ENCODE measurements at regions not wholly inside any gene's neighbourhood (a gene's known extent, or its start where the extent isn't known, plus 50 kb on each side); places are given as distances from the start of the nearest gene placed in this dataset.

DNA sequence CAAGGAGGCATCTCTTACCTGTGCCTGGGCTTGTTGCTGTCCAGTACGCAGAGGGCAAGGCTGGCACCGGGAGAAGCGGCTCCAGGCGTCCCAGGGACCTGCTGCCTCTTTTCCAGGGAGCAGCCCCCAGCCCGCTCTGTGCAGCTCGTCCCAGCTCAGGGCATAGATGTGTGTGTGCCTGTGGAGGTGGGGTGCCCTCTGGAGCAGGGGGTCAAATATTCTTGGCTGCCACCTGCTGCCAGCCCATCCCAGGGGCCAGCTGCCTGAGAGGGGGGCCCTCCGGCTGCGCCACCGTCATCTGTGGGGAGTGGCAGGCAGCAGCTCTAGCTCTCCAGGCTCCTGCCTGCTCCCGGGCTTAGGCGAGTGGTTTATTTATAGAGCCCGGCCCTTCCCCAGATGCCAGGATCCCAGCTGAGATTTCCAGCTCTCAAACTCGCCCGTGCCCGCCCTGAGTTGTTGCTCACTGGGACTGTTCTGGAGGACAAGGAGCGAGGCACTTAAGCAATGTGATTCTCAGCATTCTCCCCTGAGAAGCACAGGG lies 87.5 kb downstream of the RTL6 start:
- TF ChIP-seq POLR2A (IDR thresholded peaks at IDR 0.05) (no peak), CTCF (IDR thresholded peaks at IDR 0.05) (no peak), EP300 (IDR thresholded peaks at IDR 0.05) (no peak)
- Histone ChIP-seq H3K9me3 (no peaks in the 10 kb centered on the region), H3K27me3 (no peaks in the 10 kb centered on the region), H3K36me3 (no peaks in the 10 kb centered on the region), H3K4me3 (no peak overlapping the region), H3K27ac (no peak overlapping the region), H3K4me1 (no peaks in the 10 kb centered on the region)
- no peak for DNase-seq (ENCODE audit: low spot score in 2 of 2)
- WGBS, 2 donors: 72 to 90% methylated on average over 10 to 16 of the region's 16 CpGs

DNA sequence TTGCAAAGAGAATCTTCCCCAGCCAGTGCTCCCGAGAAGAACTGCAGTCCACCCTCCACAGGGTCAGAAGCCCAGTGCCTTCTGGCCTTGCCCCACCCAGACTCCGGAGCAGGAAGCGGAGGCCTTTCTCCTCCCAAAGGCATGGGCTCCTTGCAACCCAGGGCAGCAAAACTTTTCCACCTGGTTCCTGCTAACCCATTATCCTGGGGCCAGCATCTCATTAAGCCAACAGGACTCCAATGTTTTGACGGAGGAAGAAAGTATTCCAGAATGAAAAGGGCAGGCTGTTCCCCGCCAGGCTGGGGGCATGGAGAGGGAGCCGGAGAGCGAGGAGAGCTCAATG lies 88.1 kb downstream of the RTL6 start:
- 66 to 76% methylated on average over 7 of the region's 7 CpGs for WGBS, 2 donors
- Histone ChIP-seq H3K27ac (no peak overlapping the region), H3K4me1 (no peaks in the 10 kb centered on the region), H3K36me3 (no peaks in the 10 kb centered on the region), H3K9me3 (no peaks in the 10 kb centered on the region), H3K27me3 (no peaks in the 10 kb centered on the region), H3K4me3 (no peak overlapping the region)
- no peak for DNase-seq (ENCODE audit: low spot score in 2 of 2)
- TF ChIP-seq POLR2A (IDR thresholded peaks at IDR 0.05) (no peak), CTCF (IDR thresholded peaks at IDR 0.05) (no peak), EP300 (IDR thresholded peaks at IDR 0.05) (no peak)

DNA sequence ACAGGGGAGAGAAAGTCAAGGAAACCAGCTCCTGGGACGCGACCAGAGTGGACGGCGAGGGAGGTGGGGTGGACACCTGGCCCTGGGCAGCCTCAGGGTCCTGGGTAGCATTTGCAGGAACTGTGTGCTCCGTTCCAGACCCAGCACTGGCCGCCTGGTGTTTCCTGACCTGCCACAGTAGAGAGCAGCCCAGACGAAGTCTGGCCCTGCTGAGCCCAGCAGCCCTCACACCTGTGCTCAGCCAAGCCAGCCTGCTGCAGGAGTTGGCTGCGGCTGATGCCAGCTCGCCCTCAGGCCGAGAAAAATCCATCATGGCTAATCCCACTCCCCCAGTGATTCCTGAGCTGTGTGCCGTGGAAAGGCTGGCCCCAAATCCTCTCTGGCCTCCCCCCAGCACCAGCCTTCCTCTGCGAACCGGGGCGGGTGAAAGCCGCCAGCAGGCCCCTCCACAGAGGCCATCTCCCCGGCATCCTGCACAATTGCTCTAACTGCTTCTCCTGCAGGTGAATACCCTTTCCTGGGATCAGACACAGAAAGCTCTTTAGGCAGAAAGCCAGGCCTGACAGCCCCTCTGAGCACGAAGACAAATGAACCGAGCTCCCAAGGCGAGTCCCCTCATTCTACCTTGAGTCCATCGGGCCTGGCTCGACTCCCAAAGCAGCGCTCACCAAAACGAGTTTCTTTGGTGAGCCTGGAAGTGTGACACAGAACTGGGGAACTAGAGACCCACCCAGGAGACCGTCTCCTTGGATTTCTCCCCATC lies 88.6 kb downstream of the RTL6 start:
- no peaks in the 10 kb centered on the region for H3K36me3 ChIP-seq
- TF ChIP-seq EP300 (IDR thresholded peaks at IDR 0.05) (no peak), POLR2A (IDR thresholded peaks at IDR 0.05) (no peak), CTCF (IDR thresholded peaks at IDR 0.05) (no peak)
- WGBS, 2 donors: 74 to 81% methylated on average over 20 of the region's 24 CpGs
- no peaks in the 10 kb centered on the region for H3K9me3 ChIP-seq
- DNase-seq (ENCODE audit: low spot score in 2 of 2): no peak
- no peak overlapping the region for H3K27ac ChIP-seq
- no peaks in the 10 kb centered on the region for H3K27me3 ChIP-seq
- no peaks in the 10 kb centered on the region for H3K4me1 ChIP-seq
- H3K4me3 ChIP-seq: no peak overlapping the region

DNA sequence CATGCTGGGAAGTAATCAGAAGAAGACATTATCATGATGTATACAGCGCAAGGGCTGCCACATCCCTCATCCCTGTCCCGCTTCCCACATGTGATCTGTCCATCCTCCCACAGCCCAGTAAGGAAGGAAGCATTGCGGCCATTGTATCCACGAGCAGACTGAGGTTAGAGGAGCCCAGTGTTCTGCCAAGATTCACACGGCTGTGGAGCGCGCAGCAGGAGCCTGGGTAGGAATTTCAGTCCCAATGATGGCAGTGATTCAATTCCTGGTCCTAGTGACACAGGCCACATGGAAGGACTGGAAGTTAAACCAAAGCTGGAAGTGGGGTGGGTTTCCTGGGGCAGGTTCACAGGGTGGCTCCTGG lies 89.2 kb downstream of the RTL6 start:
- no peaks in the 10 kb centered on the region for H3K27me3 ChIP-seq
- TF ChIP-seq CTCF (IDR thresholded peaks at IDR 0.05): no peak
- TF ChIP-seq POLR2A (IDR thresholded peaks at IDR 0.05): no peak
- TF ChIP-seq EP300 (IDR thresholded peaks at IDR 0.05): no peak
- H3K27ac ChIP-seq: no peak overlapping the region
- H3K4me1 ChIP-seq: no peaks in the 10 kb centered on the region
- H3K36me3 ChIP-seq: no peaks in the 10 kb centered on the region
- no peak overlapping the region for H3K4me3 ChIP-seq
- no peak for DNase-seq (ENCODE audit: low spot score in 2 of 2)
- WGBS, 2 donors: 80 to 96% methylated on average over 7 of the region's 7 CpGs
- no peaks in the 10 kb centered on the region for H3K9me3 ChIP-seq

DNA sequence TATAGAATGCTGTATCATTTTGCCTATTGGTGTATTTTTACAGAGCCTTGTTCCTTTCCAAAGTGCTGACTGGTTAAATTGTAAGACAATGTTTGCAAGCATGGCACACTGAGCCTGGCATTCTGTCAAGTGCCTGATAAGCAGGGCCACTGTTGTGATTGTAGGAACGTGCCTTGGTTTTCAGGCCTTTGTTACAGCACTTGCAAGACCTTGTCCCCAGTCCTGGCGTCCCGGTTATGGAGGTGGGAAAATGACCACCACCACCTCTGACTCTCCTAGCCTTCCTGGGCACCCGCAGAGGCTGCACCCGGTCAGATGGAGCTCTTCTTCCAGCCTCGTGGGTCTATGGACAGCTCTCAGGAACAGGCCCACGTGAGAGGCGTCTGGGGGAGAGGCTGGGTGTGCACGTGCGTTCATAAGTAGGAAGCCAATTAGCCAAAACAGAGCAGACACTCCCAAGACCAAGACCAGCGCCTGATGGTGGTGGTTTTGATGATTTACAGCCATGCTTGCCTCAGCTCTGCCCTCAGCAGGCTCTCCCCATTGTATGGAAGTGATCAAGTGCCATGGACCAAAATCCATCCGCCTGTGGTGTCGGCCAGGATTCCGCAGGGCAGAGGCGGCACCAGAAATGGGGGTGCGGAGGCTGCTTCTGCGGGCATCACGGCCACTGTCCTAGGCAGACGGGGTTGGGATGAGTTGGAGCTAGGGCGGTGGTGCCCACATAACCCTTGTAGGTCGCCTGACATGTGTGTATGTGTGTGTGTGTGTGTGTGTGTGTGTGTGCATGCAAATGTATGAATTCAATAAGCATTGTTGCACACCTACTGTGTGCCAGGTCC lies 89.8 kb downstream of the RTL6 start:
- TF ChIP-seq POLR2A (IDR thresholded peaks at IDR 0.05) (no peak), CTCF (IDR thresholded peaks at IDR 0.05) (no peak), EP300 (IDR thresholded peaks at IDR 0.05) (no peak)
- no peaks in the 10 kb centered on the region for H3K4me1 ChIP-seq
- H3K27ac ChIP-seq: no peak overlapping the region
- no peak overlapping the region for H3K4me3 ChIP-seq
- H3K9me3 ChIP-seq: no peaks in the 10 kb centered on the region
- H3K36me3 ChIP-seq: no peaks in the 10 kb centered on the region
- WGBS, 2 donors: 81 to 83% methylated on average over 21 of the region's 21 CpGs
- no peaks in the 10 kb centered on the region for H3K27me3 ChIP-seq
- no peak for DNase-seq (ENCODE audit: low spot score in 2 of 2)

Data from tibial nerve (tissue), 4 donors.